ENCODE measurements at regions not wholly inside any gene's neighbourhood (a gene's known extent, or its start where the extent isn't known, plus 50 kb on each side); places are given as distances from the start of the nearest gene placed in this dataset.

GRCh38 chr16:19980632-19981265 lies 92.9 kb downstream of the GPR139 start:
- WGBS (ENCODE audit: insufficient coverage, insufficient read length): no CpG with 5 or more reads among the region's 3 CpGs

GRCh38 chr16:19979638-19980037 lies 94.1 kb downstream of the GPR139 start:
- WGBS (ENCODE audit: insufficient coverage, insufficient read length): no CpG with 5 or more reads among the region's 4 CpGs
- H3K27me3 ChIP-seq (ENCODE audit: control insufficient read depth, insufficient read depth, low read length): no peaks in the 10 kb centered on the region
- H3K4me3 ChIP-seq (ENCODE audit: low read length): no peak overlapping the region
- no peaks in the 10 kb centered on the region for H3K9me3 ChIP-seq (ENCODE audit: control insufficient read depth, insufficient read depth, low read length)
- no peaks in the 10 kb centered on the region for H3K36me3 ChIP-seq (ENCODE audit: control insufficient read depth, insufficient read depth, low read length)
- no peak overlapping the region for H3K27ac ChIP-seq (ENCODE audit: low read length)
- H3K4me1 ChIP-seq (ENCODE audit: control insufficient read depth, insufficient read depth, low read length): no peaks in the 10 kb centered on the region
- DNase-seq (ENCODE audit: low read depth, low spot score): no peak

More at GRCh38 chr16:19980632-19981265, 92.9 kb downstream of the GPR139 start:
- no peak overlapping the region for H3K4me3 ChIP-seq (ENCODE audit: low read length)
- no peaks in the 10 kb centered on the region for H3K27me3 ChIP-seq (ENCODE audit: control insufficient read depth, insufficient read depth, low read length)
- no peaks in the 10 kb centered on the region for H3K4me1 ChIP-seq (ENCODE audit: control insufficient read depth, insufficient read depth, low read length)
- H3K27ac ChIP-seq (ENCODE audit: low read length): no peak overlapping the region
- DNase-seq (ENCODE audit: low read depth, low spot score): peak; percentile 47
- no peaks in the 10 kb centered on the region for H3K36me3 ChIP-seq (ENCODE audit: control insufficient read depth, insufficient read depth, low read length)
- no peaks in the 10 kb centered on the region for H3K9me3 ChIP-seq (ENCODE audit: control insufficient read depth, insufficient read depth, low read length)

- H3K27me3 ChIP-seq (ENCODE audit: control insufficient read depth, insufficient read depth, low read length): no peaks in the 10 kb centered on the region
- no peaks in the 10 kb centered on the region for H3K9me3 ChIP-seq (ENCODE audit: control insufficient read depth, insufficient read depth, low read length)
- H3K4me1 ChIP-seq (ENCODE audit: control insufficient read depth, insufficient read depth, low read length): no peaks in the 10 kb centered on the region
- H3K36me3 ChIP-seq (ENCODE audit: control insufficient read depth, insufficient read depth, low read length): no peaks in the 10 kb centered on the region
- no peak overlapping the region for H3K4me3 ChIP-seq (ENCODE audit: low read length)
- no CpG with 5 or more reads among the region's 4 CpGs for WGBS (ENCODE audit: insufficient coverage, insufficient read length)
- no peak for DNase-seq (ENCODE audit: low read depth, low spot score)
- no peak overlapping the region for H3K27ac ChIP-seq (ENCODE audit: low read length)
These were observed 90.0 kb upstream of the GPRC5B start for GRCh38 chr16:19974607-19975006.

- WGBS (ENCODE audit: insufficient coverage, insufficient read length): no CpG with 5 or more reads among the region's 4 CpGs
- Histone ChIP-seq H3K36me3 (ENCODE audit: control insufficient read depth, insufficient read depth, low read length) (no peaks in the 10 kb centered on the region), H3K27me3 (ENCODE audit: control insufficient read depth, insufficient read depth, low read length) (no peaks in the 10 kb centered on the region), H3K4me1 (ENCODE audit: control insufficient read depth, insufficient read depth, low read length) (no peaks in the 10 kb centered on the region; the same call in 1 of the 2 replicates), H3K4me3 (ENCODE audit: low read length) (no peak overlapping the region), H3K9me3 (ENCODE audit: control insufficient read depth, insufficient read depth, low read length) (no peaks in the 10 kb centered on the region), H3K27ac (ENCODE audit: low read length) (no peak overlapping the region)
- no peak for DNase-seq (ENCODE audit: low read depth, low spot score)
These were observed 87.5 kb upstream of the GPRC5B start for GRCh38 chr16:19972111-19972510.

- DNase-seq (ENCODE audit: low read depth, low spot score): no peak
- no peaks in the 10 kb centered on the region; the same call in 1 of the 2 replicates for H3K4me1 ChIP-seq (ENCODE audit: control insufficient read depth, insufficient read depth, low read length)
These were observed 84.4 kb upstream of the GPRC5B start for GRCh38 chr16:19968891-19969683.

GRCh38 chr16:19967963-19968362 lies 83.3 kb upstream of the GPRC5B start:
- no peaks in the 10 kb centered on the region for H3K36me3 ChIP-seq (ENCODE audit: control insufficient read depth, insufficient read depth, low read length)
- 100% methylated on average over 3 of the region's 5 CpGs for WGBS (ENCODE audit: insufficient coverage, insufficient read length)
- no peak overlapping the region for H3K27ac ChIP-seq (ENCODE audit: low read length)
- H3K4me1 ChIP-seq (ENCODE audit: control insufficient read depth, insufficient read depth, low read length): no peaks in the 10 kb centered on the region; the same call in 1 of the 2 replicates
- H3K9me3 ChIP-seq (ENCODE audit: control insufficient read depth, insufficient read depth, low read length): no peaks in the 10 kb centered on the region
- no peak for DNase-seq (ENCODE audit: low read depth, low spot score)
- no peak overlapping the region for H3K4me3 ChIP-seq (ENCODE audit: low read length)
- H3K27me3 ChIP-seq (ENCODE audit: control insufficient read depth, insufficient read depth, low read length): no peaks in the 10 kb centered on the region

More at GRCh38 chr16:19968891-19969683, 84.4 kb upstream of the GPRC5B start:
- Histone ChIP-seq H3K27ac (ENCODE audit: low read length) (no peak overlapping the region), H3K36me3 (ENCODE audit: control insufficient read depth, insufficient read depth, low read length) (no peaks in the 10 kb centered on the region), H3K27me3 (ENCODE audit: control insufficient read depth, insufficient read depth, low read length) (no peaks in the 10 kb centered on the region), H3K9me3 (ENCODE audit: control insufficient read depth, insufficient read depth, low read length) (no peaks in the 10 kb centered on the region), H3K4me3 (ENCODE audit: low read length) (no peak overlapping the region)
- no CpG with 5 or more reads among the region's 8 CpGs for WGBS (ENCODE audit: insufficient coverage, insufficient read length)

- H3K4me1 ChIP-seq (ENCODE audit: control insufficient read depth, insufficient read depth, low read length): no peaks in the 10 kb centered on the region; the same call in 1 of the 2 replicates
- no peak for DNase-seq (ENCODE audit: low read depth, low spot score)
- H3K36me3 ChIP-seq (ENCODE audit: control insufficient read depth, insufficient read depth, low read length): no peaks in the 10 kb centered on the region
- H3K4me3 ChIP-seq (ENCODE audit: low read length): no peak overlapping the region
- no peaks in the 10 kb centered on the region for H3K27me3 ChIP-seq (ENCODE audit: control insufficient read depth, insufficient read depth, low read length)
- no peak overlapping the region for H3K27ac ChIP-seq (ENCODE audit: low read length)
- no peaks in the 10 kb centered on the region for H3K9me3 ChIP-seq (ENCODE audit: control insufficient read depth, insufficient read depth, low read length)
These were observed 82.9 kb upstream of the GPRC5B start for GRCh38 chr16:19967561-19967960.

- Histone ChIP-seq H3K27me3 (ENCODE audit: control insufficient read depth, insufficient read depth, low read length) (no peaks in the 10 kb centered on the region), H3K27ac (ENCODE audit: low read length) (no peak overlapping the region), H3K4me1 (ENCODE audit: control insufficient read depth, insufficient read depth, low read length) (peaks cover 2% of the 10 kb centered on the region), H3K36me3 (ENCODE audit: control insufficient read depth, insufficient read depth, low read length) (no peaks in the 10 kb centered on the region), H3K4me3 (ENCODE audit: low read length) (no peak overlapping the region), H3K9me3 (ENCODE audit: control insufficient read depth, insufficient read depth, low read length) (no peaks in the 10 kb centered on the region)
- no CpG with 5 or more reads among the region's 5 CpGs for WGBS (ENCODE audit: insufficient coverage, insufficient read length)
- DNase-seq (ENCODE audit: low read depth, low spot score): no peak
These were observed 78.7 kb upstream of the GPRC5B start for GRCh38 chr16:19963301-19963700.

GRCh38 chr16:19960183-19960582 lies 75.5 kb upstream of the GPRC5B start:
- WGBS (ENCODE audit: insufficient coverage, insufficient read length): no CpG with 5 or more reads among the region's 5 CpGs
- H3K4me1 ChIP-seq (ENCODE audit: control insufficient read depth, insufficient read depth, low read length): peaks cover 2% of the 10 kb centered on the region
- DNase-seq (ENCODE audit: low read depth, low spot score): no peak
- no peaks in the 10 kb centered on the region for H3K36me3 ChIP-seq (ENCODE audit: control insufficient read depth, insufficient read depth, low read length)
- no peaks in the 10 kb centered on the region for H3K9me3 ChIP-seq (ENCODE audit: control insufficient read depth, insufficient read depth, low read length)
- no peak overlapping the region for H3K4me3 ChIP-seq (ENCODE audit: low read length)
- H3K27me3 ChIP-seq (ENCODE audit: control insufficient read depth, insufficient read depth, low read length): no peaks in the 10 kb centered on the region
- no peak overlapping the region for H3K27ac ChIP-seq (ENCODE audit: low read length)

GRCh38 chr16:19959736-19960135 lies 75.1 kb upstream of the GPRC5B start:
- no peak for DNase-seq (ENCODE audit: low read depth, low spot score)
- Histone ChIP-seq H3K27me3 (ENCODE audit: control insufficient read depth, insufficient read depth, low read length) (no peaks in the 10 kb centered on the region), H3K27ac (ENCODE audit: low read length) (no peak overlapping the region), H3K9me3 (ENCODE audit: control insufficient read depth, insufficient read depth, low read length) (no peaks in the 10 kb centered on the region), H3K4me3 (ENCODE audit: low read length) (no peak overlapping the region), H3K4me1 (ENCODE audit: control insufficient read depth, insufficient read depth, low read length) (peaks cover 2% of the 10 kb centered on the region), H3K36me3 (ENCODE audit: control insufficient read depth, insufficient read depth, low read length) (no peaks in the 10 kb centered on the region)
- WGBS (ENCODE audit: insufficient coverage, insufficient read length): no CpG with 5 or more reads among the region's 5 CpGs
